Activated naive CD4-positive, alpha-beta T cell treated with anti-CD3 and anti-CD28 coated beads, Interleukin-2, amount 50 U/mL, for 24 hours (primary cell): ENCODE measurements at regions not wholly inside any gene's neighbourhood (a gene's known extent, or its start where the extent isn't known, plus 50 kb on each side); places are given as distances from the start of the nearest gene placed in this dataset.
"Not testable (repeated sequence)": the region's sequence is repeated elsewhere in the genome, so short reads cannot be mapped to it uniquely, and the experiment has no call there.

Experiments
- H3K27ac Mint-ChIP-seq: one replicate; pipeline ENCODE4 v1.8.0; 2021; ENCODE audit warnings: mild to moderate bottlenecking, mixed read lengths
- H3K27me3 Mint-ChIP-seq: one replicate; pipeline ENCODE4 v1.8.0; 2021; ENCODE audit warnings: mixed read lengths
- H3K36me3 Mint-ChIP-seq: one replicate; pipeline ENCODE4 v1.8.0; 2021; ENCODE audit warnings: mixed read lengths
- H3K4me1 Mint-ChIP-seq: one replicate; pipeline ENCODE4 v1.8.0; 2021; ENCODE audit warnings: mixed read lengths
- H3K4me3 Mint-ChIP-seq: one replicate; pipeline ENCODE4 v1.8.0; 2021; ENCODE audit warnings: mild to moderate bottlenecking, mixed read lengths
- H3K9me3 Mint-ChIP-seq: one replicate; pipeline ENCODE4 v1.8.0; 2021; ENCODE audit warnings: mixed read lengths

GRCh38 chr7:106342049-106342448 is 57.3 kb upstream of the NAMPT start:
- Mint-ChIP-seq H3K36me3 (peaks cover 12% of the 10 kb centered on the region), H3K4me1 (peaks cover 44% of the 10 kb centered on the region), H3K27ac (peak overlapping the region; percentile 71), H3K9me3 (peaks cover 15% of the 10 kb centered on the region)
- H3K4me3 Mint-ChIP-seq, H3K27me3 Mint-ChIP-seq: not testable (repeated sequence)

- Mint-ChIP-seq H3K4me1 (peaks cover 26% of the 10 kb centered on the region), H3K36me3 (peaks cover 12% of the 10 kb centered on the region), H3K9me3 (peaks cover 14% of the 10 kb centered on the region)
- not testable (repeated sequence) for H3K27ac Mint-ChIP-seq, H3K27me3 Mint-ChIP-seq, H3K4me3 Mint-ChIP-seq
Measured at GRCh38 chr7:106340247-106340596, 55.4 kb upstream of the NAMPT start.

GRCh38 chr7:106339513-106340246 is 54.9 kb upstream of the NAMPT start:
- Mint-ChIP-seq H3K4me1 (peaks cover 21% of the 10 kb centered on the region), H3K36me3 (peaks cover 7% of the 10 kb centered on the region), H3K9me3 (peaks cover 9% of the 10 kb centered on the region), H3K4me3 (no peak overlapping the region), H3K27me3 (peaks cover 3% of the 10 kb centered on the region), H3K27ac (no peak overlapping the region)

GRCh38 chr7:106337754-106338153 is 53.0 kb upstream of the NAMPT start:
- Mint-ChIP-seq H3K27ac (no peak overlapping the region), H3K9me3 (peaks cover 8% of the 10 kb centered on the region), H3K4me3 (no peak overlapping the region), H3K36me3 (peaks cover 5% of the 10 kb centered on the region), H3K27me3 (peaks cover 3% of the 10 kb centered on the region), H3K4me1 (peaks cover 8% of the 10 kb centered on the region)

- Mint-ChIP-seq H3K4me3 (no peak overlapping the region), H3K27me3 (peaks cover 3% of the 10 kb centered on the region), H3K9me3 (no peaks in the 10 kb centered on the region), H3K36me3 (no peaks in the 10 kb centered on the region), H3K27ac (no peak overlapping the region), H3K4me1 (no peaks in the 10 kb centered on the region)
Measured at GRCh38 chr7:106335814-106336213, 51.0 kb upstream of the NAMPT start.
